HepG2 (cell line): ENCODE measurements at regions not wholly inside any gene's neighbourhood (a gene's known extent, or its start where the extent isn't known, plus 50 kb on each side); places are given as distances from the start of the nearest gene placed in this dataset.

Source experiments
- ATAC-seq: fragments of 200-7000 bp; cut with Tn5 transposase; 3 replicates; pipeline ENCODE4 v1.9.1; 2020; ENCODE audit warnings: mild to moderate bottlenecking, moderate library complexity
- BruUV-seq: library from RNA; stranded (reverse); fragments of 400-500 nt; replicated peaks from 2 replicates; lab custom pipeline; 2021; lab: Mats Ljungman, UMichigan
- CTCF ChIA-PET: fragments of 300-600 bp; formaldehyde crosslinking; extraction: SDS; loops from one replicate; lab custom pipeline; 2021; ENCODE audit warnings: low total read pairs, inconsistent platforms, low intra/inter-chr PET ratio; lab: Yijun Ruan, JAX
- POLR2A ChIA-PET: fragments of 350-600 bp; sonication (Branson Sonifier 250); formaldehyde crosslinking; loops from one replicate; lab custom pipeline; 2020; ENCODE audit warnings: antibody characterized with exemption, inconsistent platforms; lab: Yijun Ruan, JAX
- DNase-seq: peaks from one replicate; pipeline ENCODE4 v3.0.0-alpha.2; 2015; ENCODE audit warnings: low spot score
- FAIRE-seq: peaks from 3 replicates; lab custom pipeline; 2011; peaks lifted over from hg19 to GRCh38; lab: Jason Lieb, UNC
- H2AFZ ChIP-seq: one replicate; pipeline ENCODE4 v1.6.1; 2011; ENCODE audit warnings: low read length, inconsistent platforms
- H3K27ac ChIP-seq: fragments of 300-600 bp; 3 replicates; pipeline ENCODE4 v1.8.0; 2011; ENCODE audit warnings: mixed run types, mild to moderate bottlenecking, mixed read lengths, low read length, inconsistent platforms; ENCODE audit not compliant: insufficient read depth; ENCODE audit errors: extremely low read length
- H3K27me3 ChIP-seq, 2 experiments: fragments of 200-600 bp in 1 of 2; 2 replicates in 1 of 2; 3 replicates in 1 of 2; pipeline versions ENCODE4 v1.6.0 to v1.8.0; 2011; ENCODE audit warnings: low read length in 2 of 2, mild to moderate bottlenecking in 2 of 2, moderate library complexity in 2 of 2, inconsistent platforms in 1 of 2; ENCODE audit not compliant: insufficient read depth in 2 of 2, control insufficient read depth in 1 of 2
- H3K36me3 ChIP-seq, 2 experiments: fragments of 200-600 bp in 1 of 2; replicated peaks in 1 of 2; 2 replicates in 1 of 2; 3 replicates in 1 of 2; pipeline versions ENCODE4 v1.5.1 to v1.8.0; 2011; ENCODE audit warnings: low read length in 2 of 2, inconsistent platforms in 1 of 2; ENCODE audit not compliant: insufficient read depth in 2 of 2, control insufficient read depth in 1 of 2
- H3K4me1 ChIP-seq: 2 replicates; pipeline ENCODE4 v1.5.1; 2012; ENCODE audit warnings: low read length, inconsistent platforms; ENCODE audit not compliant: insufficient read depth
- H3K4me2 ChIP-seq: 2 replicates; pipeline ENCODE4 v1.6.0; 2011; ENCODE audit warnings: low read depth, low read length, inconsistent platforms
- H3K4me3 ChIP-seq, 3 experiments: fragments of 200-600 bp in 1 of 3; sonication (generic), shearing (Covaris generic) in 1 of 3; replicated peaks in 1 of 3; 2 replicates each; pipeline ENCODE4 v1.5.1; 2011 to 2016; ENCODE audit warnings: low read length in 3 of 3, inconsistent platforms in 2 of 3, low read depth in 2 of 3, mild to moderate bottlenecking in 2 of 3, control low read depth in 1 of 3, mixed read lengths in 1 of 3; ENCODE audit not compliant: insufficient read depth in 1 of 3
- H3K79me2 ChIP-seq: one replicate; pipeline ENCODE4 v1.6.1; 2011; ENCODE audit warnings: low read length, inconsistent platforms; ENCODE audit not compliant: insufficient read depth
- H3K9ac ChIP-seq: 2 replicates; pipeline ENCODE4 v1.6.0; 2011; ENCODE audit warnings: mild to moderate bottlenecking, low read depth, low read length, inconsistent platforms; ENCODE audit not compliant: insufficient read depth
- H3K9me3 ChIP-seq: 2 replicates; pipeline ENCODE4 v1.5.1; 2012; ENCODE audit warnings: mild to moderate bottlenecking, low read length
- H4K20me1 ChIP-seq: 2 replicates; pipeline ENCODE4 v1.6.0; 2011; ENCODE audit warnings: inconsistent platforms, mild to moderate bottlenecking, low read length, moderate library complexity; ENCODE audit not compliant: insufficient read depth
- KLF11 ChIP-seq: IDR thresholded peaks from 2 replicates; pipeline ENCODE4 v1.6.1; 2016; ENCODE audit warnings: missing compliant biosample characterization
- MAFF ChIP-seq: IDR thresholded peaks from 2 replicates; pipeline ENCODE4 v1.6.1; 2011; ENCODE audit warnings: low read depth, low read length, improper control_type of control experiment
- MAFK ChIP-seq, 2 experiments: IDR thresholded peaks in 1 of 2; conservative IDR thresholded peaks in 1 of 2; 2 replicates each; pipeline ENCODE4 v1.6.1; 2011; ENCODE audit warnings: improper control_type of control experiment in 2 of 2, low read length in 2 of 2
- MIXL1 ChIP-seq: IDR thresholded peaks from 2 replicates; pipeline ENCODE4 v1.6.1; 2016
- PAF1 ChIP-seq: IDR thresholded peaks from 2 replicates; pipeline ENCODE4 v1.6.1; 2016; ENCODE audit warnings: missing genetic modification reagents, missing compliant biosample characterization
- SMAD3 ChIP-seq: sonication (generic); formaldehyde crosslinking; IDR thresholded peaks from 2 replicates; pipeline ENCODE4 v1.4.0; 2020; ENCODE audit warnings: missing genetic modification reagents
- ZBTB49 ChIP-seq: sonication (generic); formaldehyde crosslinking; IDR thresholded peaks from 2 replicates; pipeline ENCODE4 v1.4.0; 2020; ENCODE audit warnings: missing genetic modification reagents, borderline replicate concordance
- ZC3H13 ChIP-seq: sonication (generic); formaldehyde crosslinking; IDR thresholded peaks from 2 replicates; pipeline ENCODE4 v1.8.1; 2023; ENCODE audit warnings: mild to moderate bottlenecking, missing genetic modification reagents, moderate library complexity
- ZNF292 ChIP-seq: sonication (generic); formaldehyde crosslinking; IDR thresholded peaks from 2 replicates; pipeline ENCODE4 v1.8.1; 2022; ENCODE audit warnings: mild to moderate bottlenecking, low read depth, missing genetic modification reagents, borderline replicate concordance
- ZNF432 ChIP-seq: sonication (generic); formaldehyde crosslinking; IDR thresholded peaks from 2 replicates; pipeline ENCODE4 v1.5.0; 2020; ENCODE audit warnings: missing genetic modification reagents, mild to moderate bottlenecking, borderline replicate concordance
- ZNF614 ChIP-seq: IDR thresholded peaks from 2 replicates; pipeline ENCODE4 v1.6.1; 2018; ENCODE audit warnings: missing biosample characterization, missing genetic modification reagents, inconsistent platforms, borderline replicate concordance
- ZNF816 ChIP-seq: sonication (generic); formaldehyde crosslinking; IDR thresholded peaks from 2 replicates; pipeline ENCODE4 v1.8.0; 2022; ENCODE audit warnings: missing genetic modification reagents, mild to moderate bottlenecking, borderline replicate concordance
- WGBS: methylation state at CpG from one replicate; pipeline ENCODE4 v1.1.6; 2017; ENCODE audit warnings: low lambda C conversion rate; 5-methylcytosine and 5-hydroxymethylcytosine counted together
- in situ Hi-C: cut with HindIII; loops from 2 replicates; pipeline ENCODE4 v1.10.0; 2017; ENCODE audit warnings: low pct_unique_long_range_greater_than_20kb; ENCODE audit not compliant: extremely low pct_ligation_motif_present
- intact Hi-C: fragments of 100-400 bp; cut with micrococcal nuclease; formaldehyde crosslinking; loops from one replicate; pipeline ENCODE4 v1.10.0; 2022; ENCODE audit not compliant: unreplicated experiment
- TF ChIP-seq, protein P1 (sequence below): sonication (generic); formaldehyde crosslinking; IDR thresholded peaks from 2 replicates; pipeline ENCODE4 v1.5.0; 2020; ENCODE audit warnings: mild to moderate bottlenecking, missing genetic modification reagents

GRCh38 chrX:124230655-124231450, 101.6 kb upstream of the TEX13D start:
- no peaks in the 10 kb centered on the region for H3K27me3 ChIP-seq
- no peak for DNase-seq
- in situ Hi-C loops (no loop called here), intact Hi-C loops (no loop called here)
- H3K4me3 ChIP-seq = no peak overlapping the region
- no peak overlapping the region for H3K4me2 ChIP-seq
- BruUV-seq = no TSS peak
- ATAC-seq = no peak
- WGBS = 67% methylated on average over 10 of the region's 10 CpGs
- H3K27ac ChIP-seq = no peak overlapping the region
- ChIA-PET CTCF (no interaction called here), POLR2A (no interaction called here)
- FAIRE-seq = no peak
- no peak for TF ChIP-seq KLF11 (CRISPR knock-in tag)
- TF ChIP-seq MAFF = peak; percentile 58
- TF ChIP-seq MAFK (conservative IDR thresholded peaks at IDR 0.05 in 1 of 2, IDR thresholded peaks at IDR 0.05 in 1 of 2; ENCODE audit: low read length in 2 of 2) = peak; percentile 54 to 72; a peak in 3 of 4 replicates
- no peak for TF ChIP-seq ZNF292 (CRISPR knock-in tag)
- H4K20me1 ChIP-seq = no peaks in the 10 kb centered on the region
- no peaks in the 10 kb centered on the region for H3K79me2 ChIP-seq
- H3K36me3 ChIP-seq = no peaks in the 10 kb centered on the region
- no peak overlapping the region for H2AFZ ChIP-seq
- no peak overlapping the region for H3K9ac ChIP-seq
- no peaks in the 10 kb centered on the region for H3K9me3 ChIP-seq
- H3K4me1 ChIP-seq = peaks cover 9% of the 10 kb centered on the region

DNA sequence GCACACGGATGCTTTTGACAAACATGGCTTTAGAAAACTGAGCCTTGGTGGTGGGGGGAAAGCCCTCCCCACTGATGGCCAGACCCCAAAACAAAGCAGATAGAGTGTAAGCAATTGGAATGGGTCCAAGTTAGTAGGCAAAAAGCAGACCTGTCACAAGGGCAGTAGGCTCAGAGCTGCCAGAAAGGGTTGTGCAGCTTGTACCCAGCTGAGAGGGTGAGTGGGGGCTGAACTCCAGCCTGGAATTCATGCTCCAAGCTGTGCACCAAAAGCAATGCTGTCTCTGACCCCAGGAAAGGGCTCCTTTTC, 101.1 kb upstream of the TEX13D start:
- Histone ChIP-seq H4K20me1 (no peaks in the 10 kb centered on the region), H3K36me3 (no peaks in the 10 kb centered on the region), H3K4me2 (no peak overlapping the region), H3K4me3 (no peak overlapping the region), H3K4me1 (peaks cover 9% of the 10 kb centered on the region), H3K27ac (no peak overlapping the region), H3K9ac (no peak overlapping the region), H2AFZ (no peak overlapping the region), H3K79me2 (no peaks in the 10 kb centered on the region), H3K9me3 (no peaks in the 10 kb centered on the region), H3K27me3 (no peaks in the 10 kb centered on the region)
- ChIA-PET CTCF (no interaction called here), POLR2A (no interaction called here)
- 14% methylated on average over 1 of the region's 1 CpG for WGBS
- intact Hi-C loops = no loop called here
- FAIRE-seq = no peak
- in situ Hi-C loops = no loop called here
- no peak for ATAC-seq
- no peak for DNase-seq
- no TSS peak for BruUV-seq
- TF ChIP-seq SMAD3 (CRISPR knock-in tag) = no peak
- no peak for TF ChIP-seq ZBTB49 (CRISPR knock-in tag)
- TF ChIP-seq MIXL1 (CRISPR knock-in tag) = no peak
- TF ChIP-seq, protein P1, sequence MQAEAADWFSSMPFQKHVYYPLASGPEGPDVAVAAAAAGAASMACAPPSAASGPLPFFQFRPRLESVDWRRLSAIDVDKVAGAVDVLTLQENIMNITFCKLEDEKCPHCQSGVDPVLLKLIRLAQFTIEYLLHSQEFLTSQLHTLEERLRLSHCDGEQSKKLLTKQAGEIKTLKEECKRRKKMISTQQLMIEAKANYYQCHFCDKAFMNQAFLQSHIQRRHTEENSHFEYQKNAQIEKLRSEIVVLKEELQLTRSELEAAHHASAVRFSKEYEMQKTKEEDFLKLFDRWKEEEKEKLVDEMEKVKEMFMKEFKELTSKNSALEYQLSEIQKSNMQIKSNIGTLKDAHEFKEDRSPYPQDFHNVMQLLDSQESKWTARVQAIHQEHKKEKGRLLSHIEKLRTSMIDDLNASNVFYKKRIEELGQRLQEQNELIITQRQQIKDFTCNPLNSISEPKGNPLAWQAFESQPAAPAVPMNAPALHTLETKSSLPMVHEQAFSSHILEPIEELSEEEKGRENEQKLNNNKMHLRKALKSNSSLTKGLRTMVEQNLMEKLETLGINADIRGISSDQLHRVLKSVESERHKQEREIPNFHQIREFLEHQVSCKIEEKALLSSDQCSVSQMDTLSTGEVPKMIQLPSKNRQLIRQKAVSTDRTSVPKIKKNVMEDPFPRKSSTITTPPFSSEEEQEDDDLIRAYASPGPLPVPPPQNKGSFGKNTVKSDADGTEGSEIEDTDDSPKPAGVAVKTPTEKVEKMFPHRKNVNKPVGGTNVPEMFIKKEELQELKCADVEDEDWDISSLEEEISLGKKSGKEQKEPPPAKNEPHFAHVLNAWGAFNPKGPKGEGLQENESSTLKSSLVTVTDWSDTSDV = no peak
- no peak for TF ChIP-seq ZC3H13 (CRISPR knock-in tag)
- no peak for TF ChIP-seq ZNF816 (CRISPR knock-in tag)
- no peak for TF ChIP-seq ZNF432 (CRISPR knock-in tag)
- TF ChIP-seq PAF1 (CRISPR knock-in tag) = no peak
- no peak for TF ChIP-seq ZNF614 (CRISPR knock-in tag)
